Neural cell (in vitro differentiated cells): ENCODE measurements at regions not wholly inside any gene's neighbourhood (a gene's known extent, or its start where the extent isn't known, plus 50 kb on each side); places are given as distances from the start of the nearest gene placed in this dataset.

Source experiments
- H2AFZ ChIP-seq: fragments of 200-600, 300-800 bp; sonication (generic), shearing (Covaris generic); 2 replicates; pipeline ENCODE4 v1.6.0; 2014; ENCODE audit warnings: low read depth, mild to moderate bottlenecking, antibody characterized with exemption, low read length, moderate library complexity
- H3F3A ChIP-seq: fragments of 200-600 bp; shearing (Covaris generic); 2 replicates; pipeline ENCODE4 v1.6.1; 2016; ENCODE audit warnings: mild to moderate bottlenecking, moderate library complexity, mixed read lengths, antibody characterized with exemption, low read length; ENCODE audit not compliant: insufficient read depth, poor library complexity, severe bottlenecking
- H3K27ac ChIP-seq: fragments of 200-600, 300-800 bp; sonication (generic), shearing (Covaris generic); 2 replicates; pipeline ENCODE4 v1.5.1; 2014; ENCODE audit warnings: mild to moderate bottlenecking, low read length, moderate library complexity
- H3K27me3 ChIP-seq: fragments of 300-800, 200-600 bp; sonication (generic), shearing (Covaris generic); 2 replicates; pipeline ENCODE4 v1.6.0; 2014; ENCODE audit warnings: mild to moderate bottlenecking, low read depth, low read length, moderate library complexity; ENCODE audit not compliant: insufficient read depth
- H3K36me3 ChIP-seq: fragments of 300-800, 200-600 bp; sonication (generic), shearing (Covaris generic); 2 replicates; pipeline ENCODE4 v1.5.1; 2014; ENCODE audit warnings: mild to moderate bottlenecking, antibody characterized with exemption, low read length, moderate library complexity; ENCODE audit not compliant: insufficient read depth
- H3K4me2 ChIP-seq: fragments of 300-800, 200-600 bp; sonication (generic), shearing (Covaris generic); 2 replicates; pipeline ENCODE4 v1.6.0; 2014; ENCODE audit warnings: mild to moderate bottlenecking, low read length
- H3K4me3 ChIP-seq: fragments of 300-800, 200-600 bp; sonication (generic), shearing (Covaris generic); 2 replicates; pipeline ENCODE4 v1.5.1; 2014; ENCODE audit warnings: mild to moderate bottlenecking, low read length, moderate library complexity
- H3K79me2 ChIP-seq: fragments of 200-600 bp; shearing (Covaris generic); replicated peaks from 2 replicates; pipeline ENCODE4 v1.6.0; 2014; ENCODE audit warnings: mild to moderate bottlenecking, low read length, moderate library complexity; ENCODE audit not compliant: insufficient read depth
- H3K9ac ChIP-seq: fragments of 300-800, 200-600 bp; sonication (generic), shearing (Covaris generic); 2 replicates; pipeline ENCODE4 v1.6.1; 2016; ENCODE audit warnings: mild to moderate bottlenecking, low read length, mixed read lengths
- H3K9me2 ChIP-seq: fragments of 200-600 bp; shearing (Covaris generic); 2 replicates; pipeline ENCODE4 v1.6.1; 2016; ENCODE audit warnings: mild to moderate bottlenecking, low read length, mixed read lengths; ENCODE audit not compliant: insufficient read depth
- H3K9me3 ChIP-seq: fragments of 200-600, 300-800 bp; sonication (generic), shearing (Covaris generic); 2 replicates; pipeline ENCODE4 v1.6.1; 2016; ENCODE audit warnings: mild to moderate bottlenecking, mixed run types, low read length, moderate library complexity, mixed read lengths
- H4K20me1 ChIP-seq: fragments of 200-600 bp; shearing (Covaris generic); 2 replicates; pipeline ENCODE4 v1.6.1; 2016; ENCODE audit warnings: mild to moderate bottlenecking, mixed run types; ENCODE audit not compliant: insufficient read depth
- CTCF ChIP-seq: fragments of 450-650 bp; IDR thresholded peaks from 2 replicates; pipeline ENCODE4 v1.5.1; 2014; ENCODE audit warnings: antibody characterized with exemption, mild to moderate bottlenecking, moderate library complexity; ENCODE audit not compliant: poor library complexity, severe bottlenecking
- EP300 ChIP-seq: fragments of 450-650 bp; conservative IDR thresholded peaks from 2 replicates; pipeline ENCODE4 v1.6.1; 2014; ENCODE audit warnings: antibody characterized with exemption, mild to moderate bottlenecking, moderate library complexity; ENCODE audit not compliant: poor library complexity, severe bottlenecking
- EZH2 ChIP-seq: fragments of 200-600, 300-800 bp; shearing (Covaris generic), sonication (generic); IDR thresholded peaks from 2 replicates; pipeline ENCODE4 v1.6.1; 2014; ENCODE audit warnings: antibody characterized with exemption, low read length, borderline replicate concordance, mild to moderate bottlenecking; ENCODE audit not compliant: insufficient read depth, poor library complexity, severe bottlenecking
- MXI1 ChIP-seq: fragments of 450-650 bp; conservative IDR thresholded peaks from 2 replicates; pipeline ENCODE4 v1.6.1; 2014; ENCODE audit warnings: antibody characterized with exemption, mild to moderate bottlenecking; ENCODE audit not compliant: poor library complexity, severe bottlenecking
- POLR2AphosphoS5 ChIP-seq: IDR thresholded peaks from 2 replicates; pipeline ENCODE4 v1.6.1; 2012
- RAD21 ChIP-seq: fragments of 450-650 bp; conservative IDR thresholded peaks from 2 replicates; pipeline ENCODE4 v1.6.1; 2014; ENCODE audit warnings: antibody characterized with exemption, mild to moderate bottlenecking, moderate library complexity
- SMC3 ChIP-seq: fragments of 450-650 bp; conservative IDR thresholded peaks from 2 replicates; pipeline ENCODE4 v1.6.1; 2014; ENCODE audit warnings: antibody characterized with exemption, mild to moderate bottlenecking, moderate library complexity; ENCODE audit not compliant: poor library complexity
- TAF1 ChIP-seq: IDR thresholded peaks from 2 replicates; pipeline ENCODE4 v1.6.1; 2012; ENCODE audit warnings: low read depth
- TF ChIP-seq, protein P1 (sequence below): IDR thresholded peaks from 2 replicates; pipeline ENCODE4 v1.6.1; 2012; ENCODE audit warnings: borderline replicate concordance

- TF ChIP-seq CTCF (no peak), TAF1 (no peak), RAD21 (no peak), MXI1 (no peak), EZH2 (no peak), SMC3 (no peak), POLR2AphosphoS5 (no peak), EP300 (no peak)
- TF ChIP-seq, protein P1, sequence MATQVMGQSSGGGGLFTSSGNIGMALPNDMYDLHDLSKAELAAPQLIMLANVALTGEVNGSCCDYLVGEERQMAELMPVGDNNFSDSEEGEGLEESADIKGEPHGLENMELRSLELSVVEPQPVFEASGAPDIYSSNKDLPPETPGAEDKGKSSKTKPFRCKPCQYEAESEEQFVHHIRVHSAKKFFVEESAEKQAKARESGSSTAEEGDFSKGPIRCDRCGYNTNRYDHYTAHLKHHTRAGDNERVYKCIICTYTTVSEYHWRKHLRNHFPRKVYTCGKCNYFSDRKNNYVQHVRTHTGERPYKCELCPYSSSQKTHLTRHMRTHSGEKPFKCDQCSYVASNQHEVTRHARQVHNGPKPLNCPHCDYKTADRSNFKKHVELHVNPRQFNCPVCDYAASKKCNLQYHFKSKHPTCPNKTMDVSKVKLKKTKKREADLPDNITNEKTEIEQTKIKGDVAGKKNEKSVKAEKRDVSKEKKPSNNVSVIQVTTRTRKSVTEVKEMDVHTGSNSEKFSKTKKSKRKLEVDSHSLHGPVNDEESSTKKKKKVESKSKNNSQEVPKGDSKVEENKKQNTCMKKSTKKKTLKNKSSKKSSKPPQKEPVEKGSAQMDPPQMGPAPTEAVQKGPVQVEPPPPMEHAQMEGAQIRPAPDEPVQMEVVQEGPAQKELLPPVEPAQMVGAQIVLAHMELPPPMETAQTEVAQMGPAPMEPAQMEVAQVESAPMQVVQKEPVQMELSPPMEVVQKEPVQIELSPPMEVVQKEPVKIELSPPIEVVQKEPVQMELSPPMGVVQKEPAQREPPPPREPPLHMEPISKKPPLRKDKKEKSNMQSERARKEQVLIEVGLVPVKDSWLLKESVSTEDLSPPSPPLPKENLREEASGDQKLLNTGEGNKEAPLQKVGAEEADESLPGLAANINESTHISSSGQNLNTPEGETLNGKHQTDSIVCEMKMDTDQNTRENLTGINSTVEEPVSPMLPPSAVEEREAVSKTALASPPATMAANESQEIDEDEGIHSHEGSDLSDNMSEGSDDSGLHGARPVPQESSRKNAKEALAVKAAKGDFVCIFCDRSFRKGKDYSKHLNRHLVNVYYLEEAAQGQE = no peak
- Histone ChIP-seq H3K36me3 (no peaks in the 10 kb centered on the region), H3K4me2 (no peak overlapping the region), H3K27me3 (no peaks in the 10 kb centered on the region), H3K9ac (no peak overlapping the region), H3K79me2 (peaks cover 3% of the 10 kb centered on the region), H3F3A (no peaks in the 10 kb centered on the region), H4K20me1 (no peaks in the 10 kb centered on the region), H3K27ac (no peak overlapping the region), H2AFZ (no peak overlapping the region), H3K9me3 (no peaks in the 10 kb centered on the region), H3K4me3 (no peak overlapping the region), H3K9me2 (no peaks in the 10 kb centered on the region)
Observed at GRCh38 chr10:9560976-9561375, 1456.7 kb upstream of the CELF2 start.

DNA sequence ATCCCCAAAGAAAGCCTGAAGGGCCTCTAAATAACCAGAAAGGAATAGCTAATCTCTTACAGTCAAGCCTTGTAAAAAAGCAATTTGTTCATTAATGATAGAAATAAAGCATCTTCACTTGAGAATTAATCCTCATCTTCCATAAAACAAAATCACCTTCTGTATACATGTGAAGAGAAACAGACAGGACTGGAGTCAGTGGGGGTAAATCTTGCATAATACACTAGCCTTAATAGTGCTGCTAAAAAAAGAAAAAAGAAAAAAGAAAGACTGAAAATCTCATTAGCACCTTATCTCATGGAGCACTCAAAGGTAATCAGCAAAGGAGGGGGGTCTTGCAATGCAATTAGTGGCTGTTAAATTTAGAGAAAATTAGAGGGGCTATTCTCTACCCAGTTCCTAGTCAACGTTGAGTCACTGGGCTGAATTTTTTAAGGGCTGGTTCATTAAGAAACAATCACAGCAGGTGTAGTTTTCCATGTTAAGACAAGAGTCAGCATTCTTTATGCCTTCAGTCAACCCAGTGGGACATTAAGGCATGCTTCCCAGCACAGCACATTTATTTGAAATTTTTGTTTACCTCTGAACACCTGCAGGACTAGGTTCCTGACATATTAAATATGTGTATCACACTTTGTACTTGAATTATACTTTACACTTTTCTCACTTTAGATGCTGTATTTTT lies 1455.7 kb upstream of the CELF2 start:
- Histone ChIP-seq H3K36me3 (no peaks in the 10 kb centered on the region), H3K4me3 (no peak overlapping the region), H3K27ac (no peak overlapping the region), H2AFZ (no peak overlapping the region), H3F3A (no peaks in the 10 kb centered on the region), H3K27me3 (no peaks in the 10 kb centered on the region), H3K9me2 (no peaks in the 10 kb centered on the region), H3K9me3 (no peaks in the 10 kb centered on the region), H4K20me1 (no peaks in the 10 kb centered on the region), H3K79me2 (peaks cover 3% of the 10 kb centered on the region), H3K4me2 (no peak overlapping the region), H3K9ac (no peak overlapping the region)
- TF ChIP-seq EP300 = no peak
